Dermis microvascular lymphatic vessel endothelial cell (primary cell): ENCODE measurements at regions not wholly inside any gene's neighbourhood (a gene's known extent, or its start where the extent isn't known, plus 50 kb on each side); places are given as distances from the start of the nearest gene placed in this dataset.
A peak's percentile ranks its signal among the peaks of the same experiment; 100 is the strongest.
"Not testable (repeated sequence)": the region's sequence is repeated elsewhere in the genome, so short reads cannot be mapped to it uniquely, and the experiment has no call there.

ENCODE experiments used
- DNase-seq, 2 donors: peaks; one replicate each; pipeline versions ENCODE4 v3.0.0 to v3.0.0-alpha.2; 2010; ENCODE audit warnings: low read depth in 2 of 2

- no peak for DNase-seq
Measured at GRCh38 chr11:128161994-128162393, 425.4 kb downstream of the ETS1 start.

GRCh38 chr11:128161436-128161835 lies 425.9 kb downstream of the ETS1 start:
- no peak for DNase-seq

- DNase-seq: no peak
Measured at GRCh38 chr11:128158860-128159259, 428.5 kb downstream of the ETS1 start.

- peak; percentile 68 to 83 for DNase-seq
Measured at GRCh38 chr11:128157423-128158298, 429.7 kb downstream of the ETS1 start.

DNA sequence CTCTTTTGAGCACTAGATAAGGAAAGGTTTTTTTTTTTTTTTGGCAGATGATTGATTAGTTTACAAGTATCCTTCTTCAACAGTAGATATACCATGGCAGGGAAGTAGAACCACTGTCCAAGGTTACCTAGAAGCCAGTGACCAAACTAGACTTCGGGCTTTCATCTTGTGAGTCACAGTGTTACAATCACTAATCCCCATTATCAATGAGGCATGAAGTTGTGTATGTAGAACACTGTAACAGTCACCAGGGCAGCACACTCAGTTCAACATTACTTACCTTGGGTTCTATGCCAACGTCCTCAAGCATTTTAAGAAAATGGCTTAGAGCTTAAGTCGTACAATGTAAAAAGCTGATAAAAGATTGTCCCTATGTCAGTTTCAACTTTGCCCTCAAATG lies 430.9 kb downstream of the ETS1 start:
- DNase-seq: no peak

GRCh38 chr11:128155590-128155989 lies 431.8 kb downstream of the ETS1 start:
- DNase-seq: no peak

DNA sequence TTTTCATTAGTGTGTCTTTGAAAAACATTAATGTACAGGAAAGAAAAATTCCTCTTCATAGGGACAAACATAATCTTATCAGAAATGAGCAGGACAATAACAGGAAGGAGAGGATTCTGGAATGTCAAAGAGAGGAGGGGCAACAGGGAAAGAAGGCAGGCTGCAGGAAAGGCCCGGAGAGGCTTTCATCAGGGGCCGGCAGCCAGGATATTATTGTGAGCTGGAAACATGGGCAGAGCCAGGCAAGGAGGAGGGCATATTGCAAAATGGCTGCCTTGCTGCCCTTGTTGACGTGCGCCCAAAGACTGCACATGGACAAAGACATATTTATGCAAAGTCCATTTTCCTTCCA lies 433.7 kb downstream of the ETS1 start:
- DNase-seq: peak; percentile 62 to 89

DNA sequence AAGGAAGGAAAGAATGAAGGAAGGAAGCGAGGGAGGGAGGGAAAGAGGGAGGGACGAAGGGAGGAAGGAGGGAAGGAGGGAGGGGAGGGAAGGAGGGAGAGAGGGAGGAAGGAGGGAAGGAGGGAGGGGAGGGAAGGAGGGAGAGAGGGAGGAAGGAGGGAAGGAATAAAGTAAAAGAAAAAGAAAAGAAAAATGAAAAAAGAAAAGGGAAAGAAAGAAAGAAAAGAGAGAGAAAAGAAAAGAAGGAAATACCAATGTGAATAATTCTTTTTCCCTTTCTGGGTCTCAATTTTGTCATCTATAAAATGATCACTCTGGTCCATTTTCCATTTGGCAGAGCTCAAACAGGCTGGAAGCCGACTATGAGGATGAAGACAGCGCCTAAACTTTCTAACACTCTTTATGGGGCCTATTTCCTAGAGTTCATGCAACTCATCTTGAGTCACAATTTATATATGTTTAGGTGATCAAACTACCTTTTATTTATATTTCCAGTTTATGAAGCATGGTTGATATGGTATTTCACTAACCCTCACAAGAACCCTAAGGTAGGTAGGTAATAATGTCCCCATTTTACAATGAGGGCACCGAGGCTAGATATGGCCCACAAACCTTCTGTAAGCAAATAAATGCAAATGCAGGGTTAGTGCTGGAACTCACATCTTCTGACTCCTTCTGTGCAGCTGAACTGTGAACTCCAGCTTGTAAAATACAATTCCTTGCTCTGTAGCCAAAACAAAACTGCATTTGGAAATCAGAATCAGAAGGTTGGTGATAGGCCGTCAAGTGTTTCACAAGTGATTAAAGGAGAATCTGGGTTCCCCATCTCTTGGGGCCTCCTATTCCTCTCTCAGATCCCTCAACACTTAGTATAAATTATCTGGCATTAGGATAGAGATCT lies 434.3 kb downstream of the ETS1 start:
- no peak for DNase-seq

DNA sequence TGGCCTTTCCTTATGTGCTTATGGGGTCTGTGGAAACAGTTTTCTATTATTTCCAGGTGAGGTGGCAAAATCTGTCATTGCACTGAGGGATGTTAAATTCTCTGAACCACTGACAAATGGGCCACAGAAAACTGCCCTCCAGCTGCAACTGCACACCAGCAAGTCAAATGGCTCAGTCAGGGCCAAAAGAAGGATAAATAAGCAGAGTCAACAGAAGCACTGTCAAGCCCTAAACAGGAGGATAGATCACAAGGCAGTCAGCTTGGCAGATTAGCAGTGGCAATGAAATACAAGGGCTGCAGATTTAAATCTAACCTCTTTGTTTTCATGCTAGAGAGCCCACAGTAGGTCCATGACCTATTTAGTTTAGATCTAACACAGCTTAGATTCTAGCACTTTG lies 435.6 kb downstream of the ETS1 start:
- no peak for DNase-seq

GRCh38 chr11:128151338-128151737 lies 436.0 kb downstream of the ETS1 start:
- no peak for DNase-seq

DNA sequence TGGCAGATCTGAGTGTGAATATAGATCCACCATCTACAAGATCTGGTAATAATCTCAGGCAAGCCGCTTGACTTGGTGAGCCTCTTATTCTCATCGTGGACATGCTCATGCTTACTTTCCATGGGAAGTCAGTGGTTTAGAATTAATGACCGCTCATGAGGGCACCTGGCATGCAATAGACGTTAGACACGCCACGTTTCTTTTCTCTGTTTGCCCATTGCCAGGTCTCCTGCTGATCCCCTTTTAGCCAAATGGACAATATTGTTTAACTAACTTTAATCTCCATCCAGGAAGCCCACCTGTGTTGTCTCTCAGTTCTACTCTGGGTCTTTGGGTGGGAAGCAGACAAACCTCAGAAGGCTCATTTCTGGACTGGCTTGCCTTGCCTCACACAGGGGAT lies 439.1 kb downstream of the ETS1 start:
- DNase-seq: no peak

DNA sequence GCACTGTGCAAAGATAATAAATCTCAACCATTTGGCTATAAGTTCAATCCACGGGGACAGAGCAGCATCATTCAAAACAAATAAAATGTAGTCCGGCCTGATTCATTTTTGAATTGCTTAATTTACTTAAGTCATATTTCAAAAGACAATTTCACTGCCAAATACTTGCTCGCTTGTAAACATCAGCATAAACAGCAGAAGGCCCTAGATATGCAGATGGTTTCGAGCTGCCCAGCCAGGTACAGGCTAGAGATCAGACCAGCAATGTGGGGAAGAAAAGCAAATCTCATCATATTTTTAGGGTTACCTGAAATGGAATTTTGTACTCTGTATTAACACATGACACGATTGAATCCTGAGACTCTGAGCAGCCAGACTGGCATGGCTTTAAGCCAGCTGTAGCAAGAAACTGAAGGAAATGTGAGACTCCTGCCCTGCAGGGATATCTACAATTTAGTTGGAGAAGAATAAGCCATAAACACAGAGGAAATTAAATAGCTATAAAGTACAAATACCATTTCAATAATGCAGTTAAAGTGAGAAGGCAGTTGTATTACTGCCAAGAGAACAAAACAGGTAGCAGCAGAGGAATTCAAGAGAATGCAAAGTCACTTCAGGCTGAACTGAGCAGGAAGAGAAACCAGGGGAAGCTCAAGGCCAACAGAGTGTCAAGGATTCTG lies 440.3 kb downstream of the ETS1 start:
- DNase-seq: peak in 1 of 2 donors; percentile 8

DNA sequence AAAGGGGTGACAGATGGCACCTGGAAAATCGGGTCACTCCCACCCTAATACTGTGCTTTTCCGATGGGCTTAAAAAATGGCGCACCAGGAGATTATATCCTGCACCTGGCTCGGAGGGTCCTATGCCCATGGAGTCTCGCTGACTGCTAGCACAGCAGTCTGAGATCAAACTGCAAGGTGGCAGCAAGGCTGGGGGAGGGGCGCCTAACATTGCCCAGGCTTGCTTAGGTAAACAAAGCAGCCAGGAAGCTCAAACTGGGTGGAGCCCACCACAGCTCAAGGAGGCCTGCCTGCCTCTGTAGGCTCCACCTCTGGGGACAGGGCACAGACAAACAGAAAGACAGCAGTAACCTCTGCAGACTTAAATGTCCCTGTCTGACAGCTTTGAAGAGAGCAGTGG lies 447.1 kb downstream of the ETS1 start:
- not testable (repeated sequence) for DNase-seq

GRCh38 chr11:128135451-128135850 lies 451.9 kb downstream of the ETS1 start:
- DNase-seq: no peak

GRCh38 chr11:128133501-128133900 lies 453.9 kb downstream of the ETS1 start:
- no peak for DNase-seq

DNA sequence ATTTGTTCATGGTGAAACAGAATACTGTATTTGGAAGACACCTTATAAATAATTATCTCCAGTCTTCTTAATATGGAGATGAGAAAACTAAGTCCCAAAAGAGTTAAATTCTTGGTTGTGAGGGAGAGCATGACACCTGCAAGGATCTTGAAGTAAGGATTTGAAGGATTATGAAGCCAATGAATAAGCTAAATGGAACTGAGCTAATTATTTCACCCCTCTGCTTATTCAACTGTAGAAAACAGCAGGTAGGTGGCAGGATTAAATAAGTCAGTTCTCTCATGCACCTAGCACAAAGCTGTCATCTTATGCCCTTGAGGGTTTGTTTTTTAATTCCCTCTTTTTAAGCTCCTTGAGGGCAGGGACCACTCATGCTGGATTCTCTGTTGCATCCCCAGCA lies 457.3 kb downstream of the ETS1 start:
- DNase-seq: no peak

GRCh38 chr11:128125723-128126122 lies 461.6 kb downstream of the ETS1 start:
- DNase-seq: no peak

DNA sequence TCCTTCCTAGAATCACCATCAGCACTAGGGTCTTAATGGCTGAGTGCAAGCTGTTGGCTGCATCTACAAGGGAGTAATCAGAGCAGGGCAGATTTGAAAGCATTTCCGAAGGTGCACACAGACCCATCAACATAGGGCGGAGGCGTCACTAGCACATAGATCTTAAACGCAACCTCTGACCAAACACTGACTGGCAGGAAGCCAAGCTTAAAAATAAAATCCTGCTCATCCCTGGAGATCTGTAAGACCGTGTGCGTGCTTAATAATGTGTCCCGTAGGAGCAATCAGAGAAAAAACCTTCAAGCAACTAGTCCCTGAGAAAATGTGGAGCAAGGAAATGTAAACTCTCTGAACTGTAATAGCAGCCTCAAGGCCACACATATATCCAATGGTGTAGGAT lies 470.5 kb downstream of the ETS1 start:
- DNase-seq: peak in 1 of 2 donors; percentile 5

DNA sequence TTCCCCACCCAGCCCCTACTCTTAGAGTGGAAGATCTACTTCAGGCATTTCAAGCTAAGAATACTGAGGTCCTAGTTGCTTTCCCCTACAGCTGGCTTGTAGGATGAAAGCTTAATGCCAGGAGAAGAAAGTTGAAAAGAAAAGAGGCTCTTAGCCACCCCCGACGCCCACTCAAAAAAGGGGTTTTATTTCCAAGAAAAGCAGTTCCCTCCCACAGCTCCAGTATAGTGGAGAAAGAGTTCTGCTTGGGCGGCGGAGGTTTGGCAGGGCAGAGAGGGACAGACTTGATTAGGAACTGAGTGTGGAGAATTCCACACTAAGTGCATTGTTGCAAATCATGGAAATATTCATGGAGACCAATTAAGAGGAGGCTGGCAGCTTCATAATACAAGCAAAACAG lies 470.9 kb downstream of the ETS1 start:
- no peak for DNase-seq

- DNase-seq: no peak
Measured at GRCh38 chr11:128105950-128106349, 481.4 kb downstream of the ETS1 start.

DNA sequence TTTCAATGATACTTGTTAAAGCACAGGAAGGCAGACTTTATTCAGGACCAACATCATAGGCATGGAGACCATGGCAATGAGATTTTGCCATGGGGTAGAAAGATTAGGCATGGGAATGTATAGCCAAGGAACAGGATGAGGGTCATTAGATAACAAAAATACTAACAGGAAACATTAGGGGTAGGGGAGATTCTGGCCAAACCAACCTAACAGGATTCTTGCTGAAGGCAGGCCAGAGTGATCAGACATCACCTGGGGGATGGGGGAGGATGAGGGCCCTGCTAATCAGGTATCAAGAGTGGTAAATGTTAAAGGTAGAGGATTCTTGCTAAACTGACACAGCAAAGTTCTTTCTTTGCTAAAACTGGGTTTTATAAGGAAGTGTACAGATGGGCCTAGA lies 481.8 kb downstream of the ETS1 start:
- DNase-seq: no peak

DNA sequence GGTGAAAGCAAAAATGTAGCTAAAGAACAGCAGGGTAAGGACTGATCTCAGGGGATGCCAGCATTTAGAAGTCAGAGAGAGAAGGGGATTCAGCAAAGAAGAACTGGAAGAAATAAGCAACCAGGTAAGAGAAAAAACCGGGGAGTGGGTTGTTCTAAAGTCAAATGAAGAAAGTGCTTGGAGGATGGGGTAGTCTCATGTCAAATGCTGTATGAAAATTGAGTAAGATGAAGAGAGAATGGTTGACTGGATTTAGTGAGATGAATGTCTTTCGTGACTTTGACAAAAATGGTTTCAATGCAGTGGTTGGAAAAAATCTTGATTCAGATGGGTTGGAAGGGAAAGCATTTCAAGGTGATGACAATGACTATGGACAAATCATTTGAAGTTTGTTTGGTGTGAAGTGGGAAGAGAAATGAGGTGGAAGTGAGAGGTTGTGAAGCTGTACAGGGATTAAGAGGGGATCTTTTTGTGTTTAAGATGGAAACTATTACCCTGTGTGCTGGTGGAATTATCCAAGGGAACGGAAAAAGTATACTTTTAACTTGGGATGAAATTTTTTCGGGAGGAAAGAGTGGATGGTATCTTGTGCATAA lies 484.0 kb downstream of the ETS1 start:
- no peak for DNase-seq
